ENCODE measurements at regions not wholly inside any gene's neighbourhood (a gene's known extent, or its start where the extent isn't known, plus 50 kb on each side); places are given as distances from the start of the nearest gene placed in this dataset.

DNA sequence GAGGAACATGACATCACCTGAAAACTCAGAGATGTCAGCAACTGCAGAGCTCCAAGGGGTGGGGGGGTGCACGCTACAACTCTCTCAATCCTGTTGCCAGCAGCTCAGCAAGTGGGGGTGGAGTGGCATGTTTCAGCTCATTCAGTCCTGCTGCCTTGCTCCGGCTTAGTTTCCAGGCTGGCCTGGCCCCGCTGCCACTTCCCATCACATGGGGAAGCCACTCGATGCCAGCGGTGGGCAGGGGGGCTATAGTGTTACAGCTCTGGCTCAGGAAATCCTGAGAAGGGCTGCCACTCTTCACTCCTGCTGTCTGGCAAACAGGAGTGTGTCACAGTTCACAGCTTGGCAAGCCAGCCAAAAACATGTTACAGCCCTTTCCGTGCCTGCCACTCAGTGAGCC lies 356.5 kb upstream of the GULP1 start:
- TF ChIP-seq, protein P1, sequence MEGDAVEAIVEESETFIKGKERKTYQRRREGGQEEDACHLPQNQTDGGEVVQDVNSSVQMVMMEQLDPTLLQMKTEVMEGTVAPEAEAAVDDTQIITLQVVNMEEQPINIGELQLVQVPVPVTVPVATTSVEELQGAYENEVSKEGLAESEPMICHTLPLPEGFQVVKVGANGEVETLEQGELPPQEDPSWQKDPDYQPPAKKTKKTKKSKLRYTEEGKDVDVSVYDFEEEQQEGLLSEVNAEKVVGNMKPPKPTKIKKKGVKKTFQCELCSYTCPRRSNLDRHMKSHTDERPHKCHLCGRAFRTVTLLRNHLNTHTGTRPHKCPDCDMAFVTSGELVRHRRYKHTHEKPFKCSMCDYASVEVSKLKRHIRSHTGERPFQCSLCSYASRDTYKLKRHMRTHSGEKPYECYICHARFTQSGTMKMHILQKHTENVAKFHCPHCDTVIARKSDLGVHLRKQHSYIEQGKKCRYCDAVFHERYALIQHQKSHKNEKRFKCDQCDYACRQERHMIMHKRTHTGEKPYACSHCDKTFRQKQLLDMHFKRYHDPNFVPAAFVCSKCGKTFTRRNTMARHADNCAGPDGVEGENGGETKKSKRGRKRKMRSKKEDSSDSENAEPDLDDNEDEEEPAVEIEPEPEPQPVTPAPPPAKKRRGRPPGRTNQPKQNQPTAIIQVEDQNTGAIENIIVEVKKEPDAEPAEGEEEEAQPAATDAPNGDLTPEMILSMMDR (conservative IDR thresholded peaks at IDR 0.05; ENCODE audit: low read depth, low read length) = no peak
- no peak for TF ChIP-seq EZH2 (IDR thresholded peaks at IDR 0.05; ENCODE audit: low read length, unreplicated experiment)

Data from PC-3 (cell line).